Retinal pigment epithelial cell (primary cell): ENCODE measurements at regions not wholly inside any gene's neighbourhood (a gene's known extent, or its start where the extent isn't known, plus 50 kb on each side); places are given as distances from the start of the nearest gene placed in this dataset.

ENCODE experiments used
- DNase-seq: peaks from one replicate; pipeline ENCODE4 v3.0.0-alpha.2; 2010; ENCODE audit warnings: low read depth
- H3K4me3 ChIP-seq: 2 replicates; pipeline ENCODE4 v1.5.1; 2011; ENCODE audit warnings: mild to moderate bottlenecking, low read length, control low read depth, moderate library complexity
- TF ChIP-seq, protein P1 (sequence below): conservative IDR thresholded peaks from 2 replicates; pipeline ENCODE4 v1.5.1; 2011; ENCODE audit warnings: low read depth, low read length, control low read depth, inconsistent platforms

DNA sequence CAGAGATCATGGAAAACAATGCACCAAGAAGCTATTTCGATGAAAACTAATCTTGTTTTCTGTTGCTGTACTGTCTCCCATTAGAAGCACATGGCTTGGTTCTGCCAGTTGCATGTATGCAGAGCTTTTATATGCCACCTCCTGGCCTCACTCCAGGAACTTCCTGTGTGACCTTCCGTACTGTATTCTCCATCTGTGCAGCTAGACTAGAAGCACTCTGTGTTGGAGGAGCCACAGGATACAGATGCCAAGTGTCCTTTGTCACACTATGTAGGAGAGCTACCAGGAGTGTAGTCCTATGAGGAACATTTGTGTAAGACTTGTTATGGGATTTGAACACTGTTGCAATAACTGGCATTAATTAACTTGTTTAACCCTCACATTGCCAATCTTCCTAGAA, 503.5 kb upstream of the TPK1 start:
- no peak overlapping the region for H3K4me3 ChIP-seq
- no peak for DNase-seq
- TF ChIP-seq, protein P1, sequence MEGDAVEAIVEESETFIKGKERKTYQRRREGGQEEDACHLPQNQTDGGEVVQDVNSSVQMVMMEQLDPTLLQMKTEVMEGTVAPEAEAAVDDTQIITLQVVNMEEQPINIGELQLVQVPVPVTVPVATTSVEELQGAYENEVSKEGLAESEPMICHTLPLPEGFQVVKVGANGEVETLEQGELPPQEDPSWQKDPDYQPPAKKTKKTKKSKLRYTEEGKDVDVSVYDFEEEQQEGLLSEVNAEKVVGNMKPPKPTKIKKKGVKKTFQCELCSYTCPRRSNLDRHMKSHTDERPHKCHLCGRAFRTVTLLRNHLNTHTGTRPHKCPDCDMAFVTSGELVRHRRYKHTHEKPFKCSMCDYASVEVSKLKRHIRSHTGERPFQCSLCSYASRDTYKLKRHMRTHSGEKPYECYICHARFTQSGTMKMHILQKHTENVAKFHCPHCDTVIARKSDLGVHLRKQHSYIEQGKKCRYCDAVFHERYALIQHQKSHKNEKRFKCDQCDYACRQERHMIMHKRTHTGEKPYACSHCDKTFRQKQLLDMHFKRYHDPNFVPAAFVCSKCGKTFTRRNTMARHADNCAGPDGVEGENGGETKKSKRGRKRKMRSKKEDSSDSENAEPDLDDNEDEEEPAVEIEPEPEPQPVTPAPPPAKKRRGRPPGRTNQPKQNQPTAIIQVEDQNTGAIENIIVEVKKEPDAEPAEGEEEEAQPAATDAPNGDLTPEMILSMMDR = no peak

DNA sequence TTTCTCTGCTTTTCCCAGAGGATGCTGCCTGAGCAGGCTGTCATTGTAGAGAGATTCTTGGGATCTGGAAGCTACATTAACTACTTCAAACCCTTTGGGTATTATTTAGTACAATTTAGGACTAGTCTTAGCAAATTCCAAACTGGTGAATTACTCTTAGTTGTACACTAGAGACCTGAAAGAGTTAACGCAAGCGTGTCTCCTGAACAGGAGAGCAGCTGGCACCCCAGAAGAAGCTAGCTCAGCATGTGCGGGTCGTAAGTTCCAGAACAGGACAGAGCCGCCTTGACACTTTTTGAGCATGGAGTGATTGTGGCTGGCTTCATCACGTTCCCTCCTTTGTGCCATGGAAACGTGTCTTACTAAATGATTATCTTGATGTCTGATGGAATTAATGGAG, 495.7 kb upstream of the TPK1 start:
- H3K4me3 ChIP-seq = no peak overlapping the region
- DNase-seq = no peak
- TF ChIP-seq, protein P1 = no peak

DNA sequence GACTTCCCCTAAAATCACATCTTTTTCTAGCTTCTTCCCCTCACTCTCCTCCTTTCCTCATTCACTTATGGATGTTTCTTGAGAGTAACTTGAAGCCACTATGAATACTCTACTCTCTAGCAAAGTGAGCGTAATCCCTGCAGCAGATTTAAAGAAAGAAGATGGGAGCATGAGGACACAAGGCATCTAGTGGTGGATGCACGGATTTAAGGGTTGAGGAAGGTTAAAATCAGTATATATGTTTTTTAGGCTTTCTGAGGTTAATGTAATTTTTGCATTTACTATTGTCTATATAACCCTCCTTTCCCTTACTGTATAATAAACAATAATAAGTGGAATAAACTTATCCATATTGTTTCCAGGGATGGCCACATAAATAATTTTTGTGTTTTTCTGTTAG, 495.2 kb upstream of the TPK1 start:
- TF ChIP-seq, protein P1 = no peak
- H3K4me3 ChIP-seq = no peak overlapping the region
- no peak for DNase-seq

DNA sequence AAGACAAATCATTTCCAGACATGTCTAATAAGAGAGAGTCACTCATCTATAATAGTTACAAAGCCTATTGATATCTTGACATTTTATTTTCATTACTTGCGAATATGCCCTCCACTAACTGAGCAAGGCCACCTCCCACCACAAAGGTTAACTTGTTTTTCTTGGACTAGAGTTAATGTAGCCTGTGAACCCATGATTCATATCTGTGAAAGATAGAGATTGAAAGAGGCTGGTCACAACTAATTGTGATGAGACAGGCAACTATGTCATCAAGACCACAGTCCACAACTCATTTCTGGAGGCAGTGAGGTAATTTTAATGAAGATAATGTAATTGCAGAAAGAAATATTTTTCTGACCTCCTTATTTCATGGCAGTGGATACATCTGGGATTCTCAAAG, 491.8 kb upstream of the TPK1 start:
- no peak overlapping the region for H3K4me3 ChIP-seq
- TF ChIP-seq, protein P1 = no peak
- DNase-seq = no peak

DNA sequence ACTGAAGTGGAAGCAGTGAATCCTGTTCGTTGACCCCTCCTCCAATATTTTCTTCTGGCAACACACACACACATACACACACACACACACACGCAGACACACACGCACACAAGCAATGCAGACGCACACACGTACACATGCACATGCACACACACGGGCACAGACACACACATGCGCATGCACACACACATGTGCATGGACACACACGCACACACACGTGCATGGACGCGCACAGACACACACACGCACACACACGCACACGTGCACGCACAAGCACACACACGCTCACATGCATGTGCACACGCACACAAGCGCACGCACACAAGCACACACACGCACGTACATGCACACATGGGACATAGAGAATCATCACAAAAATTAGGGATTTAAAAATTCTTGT, 488.2 kb upstream of the TPK1 start:
- no peak for DNase-seq
- no peak overlapping the region for H3K4me3 ChIP-seq
- TF ChIP-seq, protein P1 = no peak

DNA sequence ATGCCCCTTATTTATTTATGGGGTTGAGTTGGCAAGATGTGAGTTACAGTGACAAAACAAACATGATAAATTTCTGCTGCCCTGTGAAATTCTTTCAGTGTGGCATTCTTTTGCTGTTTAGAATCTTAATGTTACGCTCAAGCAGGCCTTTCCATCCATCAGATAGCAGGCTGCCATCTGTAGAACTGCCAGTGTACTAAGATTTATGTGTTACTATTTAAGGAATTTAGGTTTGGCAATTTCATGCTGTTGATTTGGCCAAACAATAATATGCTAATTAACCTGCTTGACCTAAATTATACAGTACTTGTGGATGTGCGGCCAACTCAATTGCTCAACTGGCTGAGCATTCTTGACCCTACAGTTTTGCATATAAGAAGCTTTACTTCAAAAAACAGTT, 477.7 kb upstream of the TPK1 start:
- TF ChIP-seq, protein P1 = no peak
- H3K4me3 ChIP-seq = no peak overlapping the region
- no peak for DNase-seq

DNA sequence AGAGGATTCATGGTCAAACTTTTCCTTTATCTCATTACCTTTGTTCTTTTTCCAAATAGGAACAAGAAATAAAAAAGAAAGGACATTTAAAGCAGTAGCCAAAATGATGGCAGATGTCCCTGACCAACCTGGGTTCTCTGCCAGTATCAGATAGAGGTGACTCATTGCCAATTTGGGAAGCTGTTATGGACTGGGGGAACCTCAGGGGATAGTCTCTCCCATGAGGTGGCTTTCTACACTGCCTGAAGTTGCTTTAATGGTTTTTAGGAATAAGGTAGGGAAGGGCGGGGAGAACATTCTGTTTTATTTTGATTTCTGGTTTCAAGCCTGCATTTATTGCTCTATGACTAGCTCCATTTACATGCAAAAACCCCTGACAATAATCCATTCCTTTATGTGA, 457.9 kb upstream of the TPK1 start:
- no peak for DNase-seq
- no peak overlapping the region for H3K4me3 ChIP-seq
- TF ChIP-seq, protein P1 = no peak
